ENCODE measurements at regions not wholly inside any gene's neighbourhood (a gene's known extent, or its start where the extent isn't known, plus 50 kb on each side); places are given as distances from the start of the nearest gene placed in this dataset.

GRCh38 chr9:2417730-2418129 is 203.9 kb upstream of the VLDLR start:
- Mint-ChIP-seq H3K4me3 (ENCODE audit: unreplicated experiment) (no peak overlapping the region), H3K27me3 (ENCODE audit: unreplicated experiment) (peaks cover 2% of the 10 kb centered on the region), H3K36me3 (ENCODE audit: unreplicated experiment) (peaks cover 11% of the 10 kb centered on the region), H3K27ac (ENCODE audit: unreplicated experiment) (no peak overlapping the region), H3K4me1 (ENCODE audit: low read depth, unreplicated experiment) (peaks cover 24% of the 10 kb centered on the region), H3K9me3 (ENCODE audit: unreplicated experiment) (peaks cover 3% of the 10 kb centered on the region)
- no peak for DNase-seq
- no peak for TF ChIP-seq CTCF (IDR thresholded peaks at IDR 0.05; ENCODE audit: partially characterized antibody, unreplicated experiment)

- Mint-ChIP-seq H3K4me1 (ENCODE audit: low read depth, unreplicated experiment) (peaks cover 24% of the 10 kb centered on the region), H3K27ac (ENCODE audit: unreplicated experiment) (peak overlapping the region; percentile 41), H3K36me3 (ENCODE audit: unreplicated experiment) (peaks cover 11% of the 10 kb centered on the region), H3K4me3 (ENCODE audit: unreplicated experiment) (peak overlapping the region; percentile 20), H3K27me3 (ENCODE audit: unreplicated experiment) (peaks cover 2% of the 10 kb centered on the region), H3K9me3 (ENCODE audit: unreplicated experiment) (peaks cover 3% of the 10 kb centered on the region)
- no peak for TF ChIP-seq CTCF (IDR thresholded peaks at IDR 0.05; ENCODE audit: partially characterized antibody, unreplicated experiment)
- no peak for DNase-seq
Observed at GRCh38 chr9:2418619-2419018, 203.0 kb upstream of the VLDLR start.

- Mint-ChIP-seq H3K4me3 (ENCODE audit: unreplicated experiment) (peak overlapping the region; percentile 20), H3K27ac (ENCODE audit: unreplicated experiment) (peak overlapping the region; percentile 73), H3K27me3 (ENCODE audit: unreplicated experiment) (peaks cover 2% of the 10 kb centered on the region), H3K36me3 (ENCODE audit: unreplicated experiment) (peaks cover 10% of the 10 kb centered on the region), H3K9me3 (ENCODE audit: unreplicated experiment) (peaks cover 3% of the 10 kb centered on the region), H3K4me1 (ENCODE audit: low read depth, unreplicated experiment) (peaks cover 24% of the 10 kb centered on the region)
- no peak for DNase-seq
- TF ChIP-seq CTCF (IDR thresholded peaks at IDR 0.05; ENCODE audit: partially characterized antibody, unreplicated experiment), result no peak
Observed at GRCh38 chr9:2419347-2419746, 202.2 kb upstream of the VLDLR start.

- H3K9me3 Mint-ChIP-seq (ENCODE audit: unreplicated experiment), result peaks cover 3% of the 10 kb centered on the region
- no peak for TF ChIP-seq CTCF (IDR thresholded peaks at IDR 0.05; ENCODE audit: partially characterized antibody, unreplicated experiment)
- peak overlapping the region; percentile 73 for H3K27ac Mint-ChIP-seq (ENCODE audit: unreplicated experiment)
- peak; percentile 62 for DNase-seq
- peaks cover 2% of the 10 kb centered on the region for H3K27me3 Mint-ChIP-seq (ENCODE audit: unreplicated experiment)
- peaks cover 24% of the 10 kb centered on the region for H3K4me1 Mint-ChIP-seq (ENCODE audit: low read depth, unreplicated experiment)
- peak overlapping the region; percentile 54 for H3K4me3 Mint-ChIP-seq (ENCODE audit: unreplicated experiment)
- H3K36me3 Mint-ChIP-seq (ENCODE audit: unreplicated experiment), result peaks cover 6% of the 10 kb centered on the region
Observed at GRCh38 chr9:2420543-2420942, 201.0 kb upstream of the VLDLR start.

- Mint-ChIP-seq H3K36me3 (ENCODE audit: unreplicated experiment) (peaks cover 6% of the 10 kb centered on the region), H3K4me1 (ENCODE audit: low read depth, unreplicated experiment) (peaks cover 8% of the 10 kb centered on the region), H3K27ac (ENCODE audit: unreplicated experiment) (no peak overlapping the region), H3K4me3 (ENCODE audit: unreplicated experiment) (no peak overlapping the region), H3K27me3 (ENCODE audit: unreplicated experiment) (peaks cover 2% of the 10 kb centered on the region), H3K9me3 (ENCODE audit: unreplicated experiment) (peaks cover 3% of the 10 kb centered on the region)
- DNase-seq, result no peak
- no peak for TF ChIP-seq CTCF (IDR thresholded peaks at IDR 0.05; ENCODE audit: partially characterized antibody, unreplicated experiment)
Observed at GRCh38 chr9:2424619-2425033, 197.0 kb upstream of the VLDLR start.

Data from glutamatergic neuron (in vitro differentiated cells).